Endothelial cell of umbilical vein (primary cell): ENCODE measurements at regions not wholly inside any gene's neighbourhood (a gene's known extent, or its start where the extent isn't known, plus 50 kb on each side); places are given as distances from the start of the nearest gene placed in this dataset.

Experiments used
- BruUV-seq: library from RNA; stranded (reverse); fragments of 400-500 nt; replicated peaks from 2 replicates; lab custom pipeline; 2021; lab: Mats Ljungman, UMichigan
- CTCF ChIA-PET: fragments of 300-600, 350-600 bp; sonication (Branson Sonifier 250); formaldehyde crosslinking; loops from one replicate; lab custom pipeline; 2021; ENCODE audit warnings: antibody characterized with exemption, inconsistent platforms; lab: Charles Lee
- POLR2A ChIA-PET: fragments of 300-600, 350-600 bp; sonication (Branson Sonifier 250); formaldehyde crosslinking; loops from one replicate; lab custom pipeline; 2021; ENCODE audit warnings: antibody characterized with exemption, inconsistent platforms; lab: Charles Lee
- DNase-seq: peaks from one replicate; pipeline ENCODE4 v3.0.0-alpha.2; 2011; ENCODE audit warnings: low read depth, low spot score
- FAIRE-seq: peaks from 2 replicates; lab custom pipeline; 2011; peaks lifted over from hg19 to GRCh38; lab: Jason Lieb, UNC
- H2AFZ ChIP-seq: 2 replicates; pipeline ENCODE4 v1.6.0; 2012; ENCODE audit warnings: low read depth, low read length, control low read depth, inconsistent platforms
- H3K27ac ChIP-seq: 2 replicates; pipeline ENCODE4 v1.5.1; 2011; ENCODE audit warnings: low read depth, mild to moderate bottlenecking, control low read depth, low read length, moderate library complexity; ENCODE audit not compliant: insufficient read depth
- H3K27me3 ChIP-seq, 2 experiments: 2 replicates each; pipeline versions ENCODE4 v1.6.0 to v1.6.1; 2011; ENCODE audit warnings: low read length in 2 of 2, mixed read lengths in 1 of 2; ENCODE audit not compliant: control insufficient read depth in 2 of 2, insufficient read depth in 2 of 2
- H3K36me3 ChIP-seq, 2 experiments: 2 replicates in 1 of 2; 3 replicates in 1 of 2; pipeline ENCODE4 v1.5.1; 2011; ENCODE audit warnings: low read length in 2 of 2, mild to moderate bottlenecking in 1 of 2, moderate library complexity in 1 of 2; ENCODE audit not compliant: control insufficient read depth in 2 of 2, insufficient read depth in 2 of 2; ENCODE audit errors: extremely low read depth in 1 of 2
- H3K4me1 ChIP-seq: 3 replicates; pipeline ENCODE4 v1.5.1; 2011; ENCODE audit warnings: mild to moderate bottlenecking, low read length; ENCODE audit not compliant: control insufficient read depth, insufficient read depth; ENCODE audit errors: extremely low read depth
- H3K4me2 ChIP-seq: 2 replicates; pipeline ENCODE4 v1.6.1; 2011; ENCODE audit warnings: low read length, control low read depth, mixed read lengths; ENCODE audit not compliant: insufficient read depth
- H3K4me3 ChIP-seq, 3 experiments: fragments of 200-600 bp in 1 of 3; sonication (generic), shearing (Covaris generic) in 1 of 3; replicated peaks in 1 of 3; 2 replicates each; pipeline ENCODE4 v1.5.1; 2011 to 2016; ENCODE audit warnings: control low read depth in 3 of 3, low read length in 3 of 3, mild to moderate bottlenecking in 2 of 3, inconsistent platforms in 1 of 3, low read depth in 1 of 3, moderate library complexity in 1 of 3; ENCODE audit not compliant: insufficient read depth in 1 of 3
- H3K79me2 ChIP-seq: 2 replicates; pipeline ENCODE4 v1.6.0; 2012; ENCODE audit warnings: low read length, inconsistent platforms; ENCODE audit not compliant: control insufficient read depth, insufficient read depth
- H3K9ac ChIP-seq: replicated peaks from 2 replicates; pipeline ENCODE3; 2011; ENCODE audit warnings: low read length, control low read depth; ENCODE audit not compliant: insufficient read depth; ENCODE audit errors: extremely low read depth
- H3K9me1 ChIP-seq: replicated peaks from 3 replicates; pipeline ENCODE4 v1.6.0; 2011; ENCODE audit warnings: mild to moderate bottlenecking, low read length; ENCODE audit not compliant: control insufficient read depth, insufficient read depth; ENCODE audit errors: extremely low read depth
- H3K9me3 ChIP-seq: replicated peaks from 2 replicates; pipeline ENCODE4 v1.5.1; 2012; ENCODE audit warnings: low read length, inconsistent platforms; ENCODE audit not compliant: control insufficient read depth, insufficient read depth
- H4K20me1 ChIP-seq: replicated peaks from 2 replicates; pipeline ENCODE3; 2011; ENCODE audit warnings: mild to moderate bottlenecking, low read length; ENCODE audit not compliant: control insufficient read depth, insufficient read depth; ENCODE audit errors: extremely low read depth
- EZH2 ChIP-seq: IDR thresholded peaks from 2 replicates; pipeline ENCODE4 v1.6.1; 2012; ENCODE audit warnings: borderline replicate concordance, low read depth, mild to moderate bottlenecking, moderate library complexity, low read length, inconsistent platforms; ENCODE audit not compliant: severe bottlenecking
- FOS ChIP-seq: IDR thresholded peaks from 2 replicates; pipeline ENCODE4 v1.6.1; 2011; ENCODE audit warnings: mild to moderate bottlenecking, low read length, moderate library complexity, borderline replicate concordance; ENCODE audit not compliant: insufficient read depth
- GATA2 ChIP-seq: IDR thresholded peaks from 2 replicates; pipeline ENCODE4 v1.7.0; 2011; ENCODE audit warnings: low read depth, mild to moderate bottlenecking, moderate library complexity, mixed read lengths, low read length; ENCODE audit not compliant: insufficient read length, insufficient read depth
- JUN ChIP-seq: IDR thresholded peaks from 2 replicates; pipeline ENCODE4 v1.6.1; 2011; ENCODE audit warnings: borderline replicate concordance, low read depth; ENCODE audit not compliant: insufficient read length, insufficient read depth
- MYC ChIP-seq: IDR thresholded peaks from one replicate; pipeline ENCODE4 v1.6.1; 2011; ENCODE audit warnings: mild to moderate bottlenecking, low read depth, low read length
- POLR2A ChIP-seq: IDR thresholded peaks from 2 replicates; pipeline ENCODE4 v1.6.1; 2012; ENCODE audit warnings: low read depth, mild to moderate bottlenecking, control low read depth, low read length
- POLR2AphosphoS5 ChIP-seq: IDR thresholded peaks from 2 replicates; pipeline ENCODE4 v1.6.1; 2012; ENCODE audit warnings: low read depth, mild to moderate bottlenecking, control low read depth, low read length, moderate library complexity; ENCODE audit not compliant: insufficient read depth
- dilution Hi-C: fragments of 300-500 bp; cut with MboI; formaldehyde crosslinking; loops from one replicate; pipeline ENCODE4 v1.15.0; 2019; ENCODE audit warnings: low sequenced_read_pairs; ENCODE audit not compliant: extremely low pct_ligation_motif_present
- intact Hi-C: fragments of 100-400 bp; cut with micrococcal nuclease; formaldehyde crosslinking; loops from one replicate; pipeline ENCODE4 v1.10.0; 2022
- TF ChIP-seq, protein P1 (sequence below): IDR thresholded peaks from 2 replicates; pipeline ENCODE4 v1.6.1; 2011; ENCODE audit not compliant: insufficient read depth, insufficient read length
- TF ChIP-seq, protein P2 (sequence below), 2 donors: IDR thresholded peaks; 1 replicate in 1 of 2; 2 replicates in 1 of 2; pipeline ENCODE4 v1.5.1; 2011; ENCODE audit warnings: low read length in 2 of 2, mild to moderate bottlenecking in 2 of 2, moderate library complexity in 2 of 2, control low read depth in 1 of 2, inconsistent platforms in 1 of 2, low read depth in 1 of 2; ENCODE audit not compliant: insufficient read depth in 1 of 2; ENCODE audit errors: extremely low read depth in 1 of 2

DNA sequence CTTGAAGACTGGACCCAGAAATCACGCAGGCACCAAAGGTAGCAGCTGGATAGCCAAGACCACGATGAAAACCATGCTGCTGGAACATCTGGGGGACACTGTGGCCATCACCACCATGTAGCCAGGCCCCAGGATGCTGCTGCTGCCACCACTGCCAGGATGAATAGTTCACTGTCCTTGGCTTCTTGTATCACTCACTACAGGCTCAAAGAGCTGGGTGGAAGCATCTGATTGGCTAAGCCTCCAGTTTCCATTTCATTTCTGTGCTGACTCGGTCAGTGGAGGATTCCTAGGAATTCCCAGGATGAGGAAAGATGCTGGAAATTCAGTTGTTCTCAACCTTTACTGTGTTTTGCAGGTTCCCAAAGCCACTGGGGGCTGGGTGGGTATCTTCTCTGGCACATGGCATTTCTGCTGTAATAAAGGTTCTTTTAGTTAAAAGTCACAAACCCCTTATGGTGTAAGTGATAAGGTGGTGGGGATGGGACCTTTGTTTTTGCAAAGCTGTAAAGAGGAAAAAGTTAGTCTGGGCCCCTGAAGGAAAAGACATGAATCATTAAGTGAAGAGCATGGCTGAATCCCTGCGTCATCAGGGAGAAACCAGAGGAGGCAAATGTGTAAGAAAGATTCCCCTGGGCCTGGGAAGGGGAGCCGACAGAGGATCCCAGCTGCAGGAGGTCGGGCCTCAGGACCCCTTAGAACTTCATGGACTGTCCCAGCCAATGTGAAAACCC, 57.7 kb upstream of the SMOX start:
- DNase-seq (peak; percentile 48), FAIRE-seq (no peak)
- no peak overlapping the region for H3K9ac ChIP-seq
- ChIA-PET CTCF (interaction anchor here (0.8 to 1.3 kb wide), 3 partner anchors 9 to 273 kb away, joined by 3 to 4 read pairs (median 3); no protein-coding TSS in a partner anchor), POLR2A (no interaction called here)
- no peak overlapping the region for H3K27ac ChIP-seq
- H3K79me2 ChIP-seq = no peaks in the 10 kb centered on the region
- intact Hi-C loops (no loop called here), dilution Hi-C loops (no loop called here)
- TF ChIP-seq GATA2 (no peak), POLR2AphosphoS5 (no peak), JUN (no peak), EZH2 (no peak), MYC (no peak), FOS (no peak), POLR2A (no peak)
- TF ChIP-seq, protein P1, sequence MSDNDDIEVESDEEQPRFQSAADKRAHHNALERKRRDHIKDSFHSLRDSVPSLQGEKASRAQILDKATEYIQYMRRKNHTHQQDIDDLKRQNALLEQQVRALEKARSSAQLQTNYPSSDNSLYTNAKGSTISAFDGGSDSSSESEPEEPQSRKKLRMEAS = no peak
- TF ChIP-seq, protein P2, sequence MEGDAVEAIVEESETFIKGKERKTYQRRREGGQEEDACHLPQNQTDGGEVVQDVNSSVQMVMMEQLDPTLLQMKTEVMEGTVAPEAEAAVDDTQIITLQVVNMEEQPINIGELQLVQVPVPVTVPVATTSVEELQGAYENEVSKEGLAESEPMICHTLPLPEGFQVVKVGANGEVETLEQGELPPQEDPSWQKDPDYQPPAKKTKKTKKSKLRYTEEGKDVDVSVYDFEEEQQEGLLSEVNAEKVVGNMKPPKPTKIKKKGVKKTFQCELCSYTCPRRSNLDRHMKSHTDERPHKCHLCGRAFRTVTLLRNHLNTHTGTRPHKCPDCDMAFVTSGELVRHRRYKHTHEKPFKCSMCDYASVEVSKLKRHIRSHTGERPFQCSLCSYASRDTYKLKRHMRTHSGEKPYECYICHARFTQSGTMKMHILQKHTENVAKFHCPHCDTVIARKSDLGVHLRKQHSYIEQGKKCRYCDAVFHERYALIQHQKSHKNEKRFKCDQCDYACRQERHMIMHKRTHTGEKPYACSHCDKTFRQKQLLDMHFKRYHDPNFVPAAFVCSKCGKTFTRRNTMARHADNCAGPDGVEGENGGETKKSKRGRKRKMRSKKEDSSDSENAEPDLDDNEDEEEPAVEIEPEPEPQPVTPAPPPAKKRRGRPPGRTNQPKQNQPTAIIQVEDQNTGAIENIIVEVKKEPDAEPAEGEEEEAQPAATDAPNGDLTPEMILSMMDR (IDR thresholded peaks at IDR 0.05; ENCODE audit: extremely low read depth in 1 of 2, insufficient read depth in 1 of 2, low read depth in 1 of 2, low read length in 2 of 2) = no peak
- H3K36me3 ChIP-seq = no peaks in the 10 kb centered on the region
- H3K4me2 ChIP-seq = no peak overlapping the region
- H3K4me3 ChIP-seq = no peak overlapping the region
- BruUV-seq = no TSS peak
- H3K4me1 ChIP-seq = no peaks in the 10 kb centered on the region
- H3K9me3 ChIP-seq = no peaks in the 10 kb centered on the region
- H2AFZ ChIP-seq = no peak overlapping the region
- no peaks in the 10 kb centered on the region for H3K27me3 ChIP-seq
- H3K9me1 ChIP-seq = no peaks in the 10 kb centered on the region
- H4K20me1 ChIP-seq = no peaks in the 10 kb centered on the region
